PC-3 (cell line): ENCODE measurements at regions not wholly inside any gene's neighbourhood (a gene's known extent, or its start where the extent isn't known, plus 50 kb on each side); places are given as distances from the start of the nearest gene placed in this dataset.

ENCODE experiments used
- ATAC-seq: fragments of 200-7000 bp; cut with Tn5 transposase; 2 replicates; pipeline ENCODE4 v1.9.1; 2020; ENCODE audit warnings: mild to moderate bottlenecking, moderate library complexity
- BruUV-seq: library from RNA; stranded (reverse); fragments of 400-500 nt; replicated peaks from 2 replicates; lab custom pipeline; 2021; lab: Mats Ljungman, UMichigan
- CTCF ChIA-PET: fragments of 300-600 bp; sonication (Branson Sonifier 250); formaldehyde crosslinking; loops from one replicate; lab custom pipeline; 2022; ENCODE audit warnings: antibody characterized with exemption; lab: Charles Lee
- POLR2A ChIA-PET: fragments of 300-600 bp; sonication (Branson Sonifier 250); formaldehyde crosslinking; loops from one replicate; lab custom pipeline; 2022; ENCODE audit warnings: antibody characterized with exemption; ENCODE audit not compliant: unreplicated experiment; lab: Charles Lee
- DNase-seq: peaks from one replicate; pipeline ENCODE4 v3.0.0-alpha.2; 2015
- H2AFZ ChIP-seq: fragments of 300-600 bp; sonication (generic); 2 replicates; pipeline ENCODE4 v1.6.0; 2016; ENCODE audit warnings: antibody characterized with exemption, low read length
- H3F3A ChIP-seq: fragments of 300-600 bp; sonication (generic); one replicate; pipeline ENCODE4 v1.6.0; 2017; ENCODE audit warnings: antibody characterized with exemption, low read length, control low read depth, mild to moderate bottlenecking; ENCODE audit not compliant: unreplicated experiment
- H3K27ac ChIP-seq: fragments of 300-600 bp; sonication (generic); 2 replicates; pipeline ENCODE4 v1.5.1; 2016; ENCODE audit warnings: mild to moderate bottlenecking, low read length
- H3K27me3 ChIP-seq: fragments of 300-600 bp; sonication (generic); 2 replicates; pipeline ENCODE4 v1.6.1; 2016; ENCODE audit warnings: low read length, mixed read lengths
- H3K36me3 ChIP-seq: fragments of 300-600 bp; sonication (generic); 2 replicates; pipeline ENCODE4 v1.6.1; 2016; ENCODE audit warnings: low read depth, mixed run types, low read length, mixed read lengths
- H3K4me1 ChIP-seq: fragments of 300-600 bp; sonication (generic); 2 replicates; pipeline ENCODE4 v1.5.1; 2016; ENCODE audit warnings: low read length; ENCODE audit not compliant: insufficient read depth
- H3K4me2 ChIP-seq: fragments of 300-600 bp; sonication (generic); 2 replicates; pipeline ENCODE4 v1.6.0; 2016; ENCODE audit warnings: low read length
- H3K4me3 ChIP-seq: fragments of 300-600 bp; sonication (generic); 2 replicates; pipeline ENCODE4 v1.5.1; 2016; ENCODE audit warnings: mild to moderate bottlenecking, low read length, mixed read lengths
- H3K79me2 ChIP-seq: fragments of 300-600 bp; sonication (generic); 2 replicates; pipeline ENCODE4 v1.6.1; 2017; ENCODE audit warnings: low read length, mixed read lengths
- H3K9ac ChIP-seq: fragments of 300-600 bp; sonication (generic); 2 replicates; pipeline ENCODE4 v1.6.0; 2016; ENCODE audit warnings: mild to moderate bottlenecking, low read length
- H3K9me2 ChIP-seq: fragments of 300-600 bp; sonication (generic); replicated peaks from 2 replicates; pipeline ENCODE4 v1.6.1; 2016; ENCODE audit warnings: mixed run types, low read length, mixed read lengths
- H3K9me3 ChIP-seq: fragments of 300-600 bp; sonication (generic); 2 replicates; pipeline ENCODE4 v1.6.1; 2016; ENCODE audit warnings: low read length, mixed read lengths
- H4K20me1 ChIP-seq: fragments of 300-600 bp; sonication (generic); 2 replicates; pipeline ENCODE4 v1.6.1; 2016; ENCODE audit warnings: low read length, mixed read lengths
- CTCF ChIP-seq: fragments of 300-600 bp; sonication (generic); conservative IDR thresholded peaks from 2 replicates; pipeline ENCODE4 v1.5.1; 2017; ENCODE audit warnings: antibody characterized with exemption, low read depth, mild to moderate bottlenecking, low read length
- EZH2 ChIP-seq: fragments of 300-600 bp; sonication (generic); IDR thresholded peaks from one replicate; pipeline ENCODE4 v1.6.1; 2017; ENCODE audit warnings: antibody characterized with exemption, mild to moderate bottlenecking, low read length; ENCODE audit not compliant: unreplicated experiment
- EZH2phosphoT487 ChIP-seq: fragments of 300-600 bp; sonication (generic); IDR thresholded peaks from 2 replicates; pipeline ENCODE4 v1.6.1; 2018; ENCODE audit warnings: mild to moderate bottlenecking, antibody characterized with exemption, low read length, borderline replicate concordance
- intact Hi-C: fragments of 100-400 bp; cut with micrococcal nuclease; formaldehyde crosslinking; loops from 2 replicates; pipeline ENCODE4 v1.9.0; 2023

- ATAC-seq (no peak), DNase-seq (no peak)
- no peaks in the 10 kb centered on the region for H3K9me2 ChIP-seq
- H4K20me1 ChIP-seq, result no peaks in the 10 kb centered on the region
- no peaks in the 10 kb centered on the region for H3K4me1 ChIP-seq
- intact Hi-C loops, result no loop called here
- no peak overlapping the region for H3K9ac ChIP-seq
- no peak overlapping the region for H3K4me2 ChIP-seq
- H3K4me3 ChIP-seq, result no peak overlapping the region
- H3F3A ChIP-seq, result no peaks in the 10 kb centered on the region
- H2AFZ ChIP-seq, result no peak overlapping the region
- H3K36me3 ChIP-seq, result no peaks in the 10 kb centered on the region
- no peaks in the 10 kb centered on the region for H3K79me2 ChIP-seq
- no peaks in the 10 kb centered on the region for H3K9me3 ChIP-seq
- TF ChIP-seq EZH2phosphoT487 (no peak), CTCF (no peak), EZH2 (no peak)
- CTCF ChIA-PET, result no interaction called here
- no TSS peak for BruUV-seq
- POLR2A ChIA-PET, result no interaction called here
- H3K27me3 ChIP-seq, result no peaks in the 10 kb centered on the region
- H3K27ac ChIP-seq, result no peak overlapping the region
Measured at GRCh38 chr5:50947906-50948683, 281.7 kb downstream of the PARP8 start.

DNA sequence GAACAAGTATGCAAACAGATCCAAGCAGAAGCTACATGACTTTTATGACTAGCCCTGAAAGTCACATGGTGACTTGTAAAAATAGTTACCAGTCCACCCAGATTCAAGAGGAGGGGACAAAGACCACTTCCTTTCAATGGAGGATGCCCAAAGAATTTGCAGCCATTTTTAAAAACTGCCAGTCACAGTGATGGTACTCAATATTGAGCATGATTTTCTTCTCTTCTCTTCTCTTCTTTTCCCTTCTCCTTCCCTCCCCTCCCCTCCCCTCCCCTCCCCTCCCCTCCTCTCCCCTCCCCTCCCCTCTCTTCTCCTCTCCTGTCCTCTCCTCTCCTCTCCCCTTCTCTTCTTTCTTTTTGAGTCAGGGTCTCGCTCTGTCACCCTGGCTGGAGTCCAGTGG is 286.9 kb downstream of the PARP8 start:
- Histone ChIP-seq H3K79me2 (no peaks in the 10 kb centered on the region), H3K4me2 (no peak overlapping the region), H3F3A (no peaks in the 10 kb centered on the region), H3K4me1 (no peaks in the 10 kb centered on the region), H3K36me3 (no peaks in the 10 kb centered on the region), H3K9me2 (no peaks in the 10 kb centered on the region), H3K4me3 (no peak overlapping the region), H2AFZ (no peak overlapping the region), H4K20me1 (no peaks in the 10 kb centered on the region), H3K27me3 (no peaks in the 10 kb centered on the region), H3K27ac (no peak overlapping the region), H3K9me3 (no peaks in the 10 kb centered on the region), H3K9ac (no peak overlapping the region)
- intact Hi-C loops, result no loop called here
- BruUV-seq, result no TSS peak
- no peak for TF ChIP-seq EZH2phosphoT487
- no peak for TF ChIP-seq CTCF
- no peak for TF ChIP-seq EZH2
- no peak for DNase-seq
- ChIA-PET CTCF (no interaction called here), POLR2A (no interaction called here)
- no peak for ATAC-seq

- CTCF ChIA-PET, result no interaction called here
- Histone ChIP-seq H3K4me3 (no peak overlapping the region), H2AFZ (no peak overlapping the region), H3K79me2 (no peaks in the 10 kb centered on the region), H3K9me3 (no peaks in the 10 kb centered on the region), H3K9me2 (no peaks in the 10 kb centered on the region), H3K4me1 (no peaks in the 10 kb centered on the region), H3K9ac (no peak overlapping the region), H3K4me2 (no peak overlapping the region), H4K20me1 (no peaks in the 10 kb centered on the region), H3K27me3 (no peaks in the 10 kb centered on the region), H3F3A (no peaks in the 10 kb centered on the region), H3K27ac (no peak overlapping the region), H3K36me3 (no peaks in the 10 kb centered on the region; the same call in 1 of the 2 replicates)
- DNase-seq, result peak; percentile 49
- intact Hi-C loops, result loop anchor here (1.0 to 5.0 kb wide), 5 partner anchors 458 to 1698 kb away; no protein-coding TSS in a partner anchor
- no peak for TF ChIP-seq EZH2
- no peak for TF ChIP-seq EZH2phosphoT487
- TF ChIP-seq CTCF, result peak; percentile 61
- POLR2A ChIA-PET, result no interaction called here
- no peak for ATAC-seq
- BruUV-seq, result no TSS peak
Measured at GRCh38 chr5:50958852-50959457, 292.5 kb downstream of the PARP8 start.
